ENCODE measurements at regions not wholly inside any gene's neighbourhood (a gene's known extent, or its start where the extent isn't known, plus 50 kb on each side); places are given as distances from the start of the nearest gene placed in this dataset.
"Not testable (repeated sequence)": the region's sequence is repeated elsewhere in the genome, so short reads cannot be mapped to it uniquely, and the experiment has no call there.

GRCh38 chr7:111676167-111676566, 113.9 kb upstream of the IMMP2L start:
- DNase-seq (ENCODE audit: low read depth) = no peak

GRCh38 chr7:111672901-111673300, 110.6 kb upstream of the IMMP2L start:
- no peak for DNase-seq (ENCODE audit: low read depth)

- DNase-seq (ENCODE audit: low read depth) = no peak
Observed at GRCh38 chr7:111671927-111672326, 109.6 kb upstream of the IMMP2L start.

GRCh38 chr7:111668711-111669110, 106.4 kb upstream of the IMMP2L start:
- DNase-seq (ENCODE audit: low read depth) = no peak

- no peak for DNase-seq (ENCODE audit: low read depth)
Observed at GRCh38 chr7:111667488-111667887, 105.2 kb upstream of the IMMP2L start.

- no peak for DNase-seq (ENCODE audit: low read depth)
Observed at GRCh38 chr7:111666260-111666659, 104.0 kb upstream of the IMMP2L start.

GRCh38 chr7:111663771-111664170, 101.5 kb upstream of the IMMP2L start:
- DNase-seq (ENCODE audit: low read depth) = no peak

GRCh38 chr7:111662386-111662785, 100.1 kb upstream of the IMMP2L start:
- DNase-seq (ENCODE audit: low read depth) = no peak

GRCh38 chr7:111660478-111660877, 98.2 kb upstream of the IMMP2L start:
- DNase-seq (ENCODE audit: low read depth) = no peak

- DNase-seq (ENCODE audit: low read depth) = no peak
Observed at GRCh38 chr7:111658546-111658945, 96.3 kb upstream of the IMMP2L start.

GRCh38 chr7:111657018-111657417, 94.7 kb upstream of the IMMP2L start:
- no peak for DNase-seq (ENCODE audit: low read depth)

GRCh38 chr7:111654343-111654742, 92.1 kb upstream of the IMMP2L start:
- DNase-seq (ENCODE audit: low read depth) = no peak

- no peak for DNase-seq (ENCODE audit: low read depth)
Observed at GRCh38 chr7:111653846-111654245, 91.6 kb upstream of the IMMP2L start.

GRCh38 chr7:111650456-111650999, 88.2 kb upstream of the IMMP2L start:
- peak; percentile 14 for DNase-seq (ENCODE audit: low read depth)

GRCh38 chr7:111647881-111648280, 85.6 kb upstream of the IMMP2L start:
- no peak for DNase-seq (ENCODE audit: low read depth)

GRCh38 chr7:111644595-111644994, 82.3 kb upstream of the IMMP2L start:
- DNase-seq (ENCODE audit: low read depth) = not testable (repeated sequence)

GRCh38 chr7:111642373-111642772, 80.1 kb upstream of the IMMP2L start:
- no peak for DNase-seq (ENCODE audit: low read depth)

GRCh38 chr7:111640416-111640815, 78.1 kb upstream of the IMMP2L start:
- no peak for DNase-seq (ENCODE audit: low read depth)

- DNase-seq (ENCODE audit: low read depth) = peak; percentile 22
Observed at GRCh38 chr7:111639934-111640333, 77.6 kb upstream of the IMMP2L start.

- DNase-seq (ENCODE audit: low read depth) = no peak
Observed at GRCh38 chr7:111638078-111638477, 75.8 kb upstream of the IMMP2L start.

GRCh38 chr7:111633878-111634277, 71.6 kb upstream of the IMMP2L start:
- no peak for DNase-seq (ENCODE audit: low read depth)

- DNase-seq (ENCODE audit: low read depth) = no peak
Observed at GRCh38 chr7:111630862-111631261, 68.6 kb upstream of the IMMP2L start.

GRCh38 chr7:111622084-111622483, 59.8 kb upstream of the IMMP2L start:
- DNase-seq (ENCODE audit: low read depth) = no peak

Data from HS-5 (cell line).